Embryonic facial prominence (tissue), 1 donor: ENCODE measurements at regions not wholly inside any gene's neighbourhood (a gene's known extent, or its start where the extent isn't known, plus 50 kb on each side); places are given as distances from the start of the nearest gene placed in this dataset.

Experiments used
- DNase-seq: peaks from one replicate; pipeline ENCODE4 v3.0.0-alpha.2; 2016; ENCODE audit errors: extremely low spot score

DNA sequence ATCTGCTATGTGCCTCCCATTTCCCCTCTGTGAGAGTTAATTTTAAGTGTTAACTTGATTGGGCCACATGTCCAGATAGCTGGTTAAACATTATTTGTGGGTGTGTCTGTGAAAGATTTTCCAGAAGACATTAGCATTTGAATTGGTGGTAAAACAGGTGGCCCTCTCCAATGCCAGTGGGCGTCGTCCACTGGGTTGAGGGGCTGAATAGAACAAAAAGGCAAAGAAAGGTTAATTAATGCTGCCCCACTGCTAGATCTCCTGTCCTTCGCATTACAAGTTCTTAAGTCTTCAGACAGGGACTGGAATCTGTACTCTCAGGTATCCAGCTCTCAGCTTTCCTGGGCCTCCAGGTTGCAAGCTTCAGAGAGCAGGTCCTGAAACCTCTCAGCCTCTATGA is 1160.9 kb upstream of the LRRN3 start:
- no peak for DNase-seq

GRCh38 chr7:109939207-109939606 is 1151.7 kb upstream of the LRRN3 start:
- no peak for DNase-seq

- no peak for DNase-seq
Observed at GRCh38 chr7:109945820-109946518, 1145.0 kb upstream of the LRRN3 start.

- no peak for DNase-seq
Observed at GRCh38 chr7:109950256-109950655, 1140.7 kb upstream of the LRRN3 start.

DNA sequence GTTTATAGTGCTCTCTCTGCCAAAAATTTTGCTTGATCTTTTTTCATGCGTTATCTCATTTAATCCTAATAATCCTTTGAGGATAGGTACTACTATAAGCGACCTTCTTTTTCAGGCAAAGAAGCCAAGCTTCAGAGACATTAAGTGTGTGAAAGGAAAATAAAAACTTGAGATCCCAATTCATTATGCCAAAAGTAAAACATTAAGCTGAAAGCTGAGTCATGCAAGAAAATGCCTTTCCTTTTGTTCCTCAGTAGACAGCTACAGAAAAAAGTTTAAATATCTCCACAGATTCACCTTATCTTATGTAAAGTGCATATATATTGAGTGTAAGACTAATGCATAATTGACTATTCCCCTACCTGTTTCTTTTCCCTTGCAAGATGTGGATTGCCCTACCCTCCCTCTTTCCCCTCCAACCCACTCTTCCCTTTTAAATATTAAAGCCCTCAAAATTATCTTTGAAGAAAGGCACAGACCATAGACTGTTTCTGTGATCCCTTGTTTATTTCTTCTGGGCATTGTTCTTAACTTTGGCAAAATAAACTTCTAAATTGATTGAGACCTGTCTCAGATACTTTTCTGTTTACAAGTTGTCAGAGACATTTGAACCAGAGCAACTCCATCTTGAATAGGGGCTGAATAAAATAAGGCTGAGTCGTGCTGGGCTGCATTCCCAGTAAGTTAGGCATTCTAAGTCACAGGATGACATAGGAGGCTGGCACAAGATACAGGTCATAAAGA is 1139.9 kb upstream of the LRRN3 start:
- DNase-seq = no peak

DNA sequence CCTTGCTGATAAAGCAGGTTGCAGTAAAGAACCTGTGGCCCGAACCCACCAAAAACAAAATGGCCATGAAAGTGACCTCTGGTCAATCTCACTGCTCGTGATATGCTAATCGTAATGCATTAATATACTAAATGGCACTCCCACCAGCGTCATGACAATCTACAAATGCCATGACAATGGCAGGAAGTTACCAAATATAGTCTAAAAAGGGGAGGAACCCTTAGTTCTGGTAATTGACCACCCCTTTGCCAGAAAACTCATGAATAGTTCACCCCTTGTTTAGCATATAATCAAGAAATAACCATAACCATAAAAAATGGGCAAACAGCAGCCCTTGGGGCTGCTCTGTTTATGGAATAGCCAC is 1139.4 kb upstream of the LRRN3 start:
- no peak for DNase-seq

- no peak for DNase-seq
Observed at GRCh38 chr7:109955986-109956385, 1134.9 kb upstream of the LRRN3 start.

- no peak for DNase-seq
Observed at GRCh38 chr7:109956916-109957315, 1134.0 kb upstream of the LRRN3 start.

- no peak for DNase-seq
Observed at GRCh38 chr7:109963741-109964140, 1127.2 kb upstream of the LRRN3 start.

GRCh38 chr7:109964780-109965179 is 1126.1 kb upstream of the LRRN3 start:
- DNase-seq = no peak

DNA sequence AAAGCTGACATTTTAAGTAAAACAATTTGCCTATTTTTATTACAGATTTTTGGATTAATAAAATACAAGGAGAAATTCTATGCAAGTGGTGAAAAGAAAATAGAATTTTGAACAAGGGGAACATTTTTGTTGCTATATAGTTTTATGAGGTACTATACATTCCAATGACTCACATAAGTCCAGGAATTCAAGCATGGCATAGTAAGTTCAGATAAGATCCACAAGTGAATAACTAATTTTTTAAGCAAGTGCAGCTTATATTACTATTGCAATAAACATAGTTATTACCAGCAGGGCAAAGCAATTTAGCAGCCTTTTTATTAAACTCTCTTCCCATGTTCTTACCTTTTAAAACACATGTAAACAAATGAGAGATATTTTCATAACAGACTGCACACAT is 1123.5 kb upstream of the LRRN3 start:
- no peak for DNase-seq

GRCh38 chr7:109983618-109984017 is 1107.3 kb upstream of the LRRN3 start:
- DNase-seq = no peak

DNA sequence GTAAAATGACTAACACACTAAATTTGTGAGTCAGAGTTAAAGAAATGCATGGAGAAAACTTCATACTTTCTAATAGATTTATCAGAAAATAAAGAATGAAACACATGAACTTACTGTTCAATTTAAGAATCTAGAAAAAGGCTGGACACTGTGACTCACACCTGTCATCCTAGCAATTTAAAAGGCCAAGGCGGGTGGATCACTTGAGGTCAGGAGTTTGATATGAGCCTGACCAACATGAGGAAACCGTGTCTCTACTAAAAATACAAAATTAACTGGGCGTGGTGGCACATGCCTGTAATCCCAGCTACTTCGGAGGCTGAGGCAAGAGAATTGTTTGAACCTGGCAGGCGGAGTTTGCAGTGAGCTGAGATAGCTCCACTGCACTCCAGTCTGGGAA is 1106.2 kb upstream of the LRRN3 start:
- no peak for DNase-seq

GRCh38 chr7:109986701-109987100 is 1104.2 kb upstream of the LRRN3 start:
- DNase-seq = no peak

DNA sequence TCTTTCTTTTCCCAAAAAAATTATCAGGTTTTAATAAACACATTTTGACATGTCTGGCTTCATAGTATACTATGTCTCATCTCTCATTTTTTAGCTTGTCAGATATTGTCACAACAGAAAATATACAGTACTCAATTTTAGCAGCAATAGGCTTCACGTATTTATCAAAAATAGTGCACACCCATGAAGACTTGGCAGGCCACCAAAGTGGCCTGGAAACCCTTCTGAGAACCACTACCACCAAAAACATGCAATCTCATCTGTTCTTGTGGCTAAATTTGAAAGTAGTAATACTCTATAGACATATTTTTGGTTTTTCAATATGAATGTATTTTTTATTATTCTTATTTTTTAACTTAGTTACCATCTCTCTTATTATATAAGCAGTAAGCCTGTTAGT is 1094.5 kb upstream of the LRRN3 start:
- DNase-seq = no peak

DNA sequence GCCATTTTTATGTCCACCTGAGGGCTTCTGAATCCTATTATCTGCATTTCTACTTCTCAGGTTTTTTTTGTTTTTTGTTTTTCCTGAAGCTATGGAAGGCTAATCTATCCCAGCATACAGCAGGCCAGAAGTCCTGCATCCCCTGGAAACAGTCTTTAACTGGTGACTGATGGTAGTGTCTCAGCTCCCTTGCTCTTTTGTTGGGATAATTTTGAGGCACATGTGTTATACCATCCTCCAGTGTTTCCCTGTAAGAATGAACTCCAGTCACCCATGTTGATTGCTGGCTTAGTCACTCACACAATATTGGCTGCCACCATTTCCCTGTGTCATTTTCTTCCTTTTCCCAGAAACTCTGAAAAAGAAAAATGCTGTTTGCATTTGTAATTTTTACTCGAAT is 1094.0 kb upstream of the LRRN3 start:
- no peak for DNase-seq

DNA sequence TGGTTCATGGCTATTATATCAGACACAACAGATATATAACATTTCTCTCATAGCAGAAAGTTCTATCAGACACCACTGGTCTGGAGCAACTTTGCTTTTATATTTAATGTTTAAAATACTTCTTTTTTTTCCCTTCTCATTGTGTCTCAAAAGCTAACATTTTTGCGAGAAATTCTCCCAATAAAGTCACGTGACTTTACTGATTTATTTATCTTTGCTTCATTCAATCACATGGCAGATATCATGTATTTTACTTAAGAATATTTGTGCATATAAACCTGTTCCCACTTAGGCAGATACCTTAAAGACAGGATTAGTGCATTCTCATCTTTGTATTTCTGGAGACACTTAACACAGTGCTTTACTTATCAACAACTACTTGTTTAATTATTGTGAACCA is 1093.1 kb upstream of the LRRN3 start:
- DNase-seq = no peak

- no peak for DNase-seq
Observed at GRCh38 chr7:110001254-110001938, 1089.5 kb upstream of the LRRN3 start.

GRCh38 chr7:110003827-110004226 is 1087.1 kb upstream of the LRRN3 start:
- no peak for DNase-seq

GRCh38 chr7:110007320-110008063 is 1083.4 kb upstream of the LRRN3 start:
- peak; percentile 9 for DNase-seq

DNA sequence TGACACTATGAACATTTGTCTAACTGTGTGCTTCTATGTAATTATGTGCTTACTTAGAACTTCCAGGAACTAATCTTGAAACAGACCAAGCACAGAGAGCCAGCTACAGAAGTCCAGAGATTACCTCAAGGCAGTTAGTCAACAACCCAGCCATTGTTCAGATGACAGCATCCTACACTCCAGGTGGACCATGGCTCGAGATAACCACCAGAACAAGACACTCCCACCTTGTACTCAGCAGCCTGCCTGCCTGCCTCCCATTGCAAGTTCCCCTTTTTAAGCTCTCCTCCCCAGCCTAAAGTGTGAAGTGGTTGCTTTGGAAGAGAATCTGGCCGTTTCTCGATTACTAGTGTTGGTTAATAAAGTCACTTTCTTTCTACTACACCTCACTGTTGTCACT is 1080.6 kb upstream of the LRRN3 start:
- no peak for DNase-seq

DNA sequence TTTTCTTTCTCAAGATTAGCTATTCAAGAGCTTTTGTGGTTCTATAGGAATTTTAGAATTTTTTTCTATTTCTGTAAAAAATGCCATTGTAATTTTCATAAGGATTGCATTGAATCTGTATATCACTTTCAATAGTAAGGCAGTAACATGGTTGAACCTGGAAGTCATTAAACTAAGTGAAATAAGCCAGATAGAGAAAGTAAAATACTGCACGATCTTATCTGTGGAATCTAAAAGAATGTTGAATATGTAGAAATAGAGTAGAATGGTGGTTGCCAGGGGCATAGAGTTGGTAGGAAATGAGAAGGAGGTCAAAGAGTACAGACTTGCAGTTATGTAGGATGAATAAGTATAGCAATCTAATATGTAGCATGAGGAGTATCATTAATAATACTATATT is 1073.5 kb upstream of the LRRN3 start:
- no peak for DNase-seq
